K562 (cell line): ENCODE measurements at regions not wholly inside any gene's neighbourhood (a gene's known extent, or its start where the extent isn't known, plus 50 kb on each side); places are given as distances from the start of the nearest gene placed in this dataset.

ENCODE experiments used
- SMC3 ChIP-seq: conservative IDR thresholded peaks from 2 replicates; pipeline ENCODE4 v1.6.1; 2011; ENCODE audit warnings: low read depth, low read length, improper control_type of control experiment; ENCODE audit not compliant: insufficient read depth
- STAG1 ChIP-seq: sonication (generic); formaldehyde crosslinking; IDR thresholded peaks from 2 replicates; pipeline ENCODE4 v1.5.0; 2020; ENCODE audit warnings: missing genetic modification reagents, borderline replicate concordance
- TF ChIP-seq, protein P1 (sequence below), 2 experiments: fragments of 450-650 bp; formaldehyde crosslinking in 1 of 2; IDR thresholded peaks; 2 replicates each; pipeline versions ENCODE4 v1.4.0 to v1.6.1; 2014 to 2020; ENCODE audit warnings: mild to moderate bottlenecking in 2 of 2, borderline replicate concordance in 1 of 2, low read depth in 1 of 2
- TF ChIP-seq, protein P2 (sequence below): sonication (generic); formaldehyde crosslinking; IDR thresholded peaks from 2 replicates; pipeline ENCODE4 v1.8.1; 2023; ENCODE audit warnings: mild to moderate bottlenecking, missing genetic modification reagents
- TF ChIP-seq, protein P3 (sequence below), 3 experiments: IDR thresholded peaks in 2 of 3; conservative IDR thresholded peaks in 1 of 3; 2 replicates each; pipeline ENCODE4 v1.5.1; 2011 to 2012; ENCODE audit warnings: low read length in 3 of 3, mild to moderate bottlenecking in 3 of 3, control low read depth in 2 of 3, improper control_type of control experiment in 1 of 3, inconsistent platforms in 1 of 3, low read depth in 1 of 3, mixed read lengths in 1 of 3, moderate library complexity in 1 of 3; ENCODE audit not compliant: insufficient read depth in 2 of 3
- TF ChIP-seq, protein P4 (sequence below): sonication (generic); formaldehyde crosslinking; IDR thresholded peaks from 2 replicates; pipeline ENCODE4 v1.9.0; 2022; ENCODE audit warnings: mild to moderate bottlenecking, missing genetic modification reagents

DNA sequence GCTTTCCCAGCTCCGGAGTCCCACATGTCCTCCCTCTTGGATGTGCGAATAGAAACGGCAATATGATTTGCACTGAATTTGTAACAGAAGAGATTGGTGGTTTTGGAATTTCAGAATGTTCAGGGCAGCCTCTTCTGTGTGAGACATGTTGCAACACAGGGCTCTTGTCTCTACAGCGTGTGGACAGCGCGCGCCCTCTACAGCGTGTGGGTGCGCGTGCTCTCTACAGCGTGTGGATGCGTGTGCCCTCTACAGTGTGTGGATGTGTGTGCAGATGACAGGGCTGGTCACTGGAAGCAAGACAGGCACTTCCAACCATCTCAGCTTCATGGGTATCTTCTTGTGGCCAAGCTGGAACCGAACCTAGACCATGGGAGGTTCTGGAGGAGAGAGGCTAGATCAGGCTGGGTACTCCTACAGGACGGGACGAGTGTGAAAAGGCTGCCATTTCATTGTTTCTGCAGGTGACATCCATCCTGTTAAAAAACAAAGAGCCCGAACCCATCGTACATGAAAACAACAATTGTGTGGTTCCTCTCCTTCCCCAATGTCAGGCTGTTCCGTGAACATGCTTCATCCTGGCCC, 78.4 kb downstream of the TEX29 start (continued):
- TF ChIP-seq, protein P1, sequence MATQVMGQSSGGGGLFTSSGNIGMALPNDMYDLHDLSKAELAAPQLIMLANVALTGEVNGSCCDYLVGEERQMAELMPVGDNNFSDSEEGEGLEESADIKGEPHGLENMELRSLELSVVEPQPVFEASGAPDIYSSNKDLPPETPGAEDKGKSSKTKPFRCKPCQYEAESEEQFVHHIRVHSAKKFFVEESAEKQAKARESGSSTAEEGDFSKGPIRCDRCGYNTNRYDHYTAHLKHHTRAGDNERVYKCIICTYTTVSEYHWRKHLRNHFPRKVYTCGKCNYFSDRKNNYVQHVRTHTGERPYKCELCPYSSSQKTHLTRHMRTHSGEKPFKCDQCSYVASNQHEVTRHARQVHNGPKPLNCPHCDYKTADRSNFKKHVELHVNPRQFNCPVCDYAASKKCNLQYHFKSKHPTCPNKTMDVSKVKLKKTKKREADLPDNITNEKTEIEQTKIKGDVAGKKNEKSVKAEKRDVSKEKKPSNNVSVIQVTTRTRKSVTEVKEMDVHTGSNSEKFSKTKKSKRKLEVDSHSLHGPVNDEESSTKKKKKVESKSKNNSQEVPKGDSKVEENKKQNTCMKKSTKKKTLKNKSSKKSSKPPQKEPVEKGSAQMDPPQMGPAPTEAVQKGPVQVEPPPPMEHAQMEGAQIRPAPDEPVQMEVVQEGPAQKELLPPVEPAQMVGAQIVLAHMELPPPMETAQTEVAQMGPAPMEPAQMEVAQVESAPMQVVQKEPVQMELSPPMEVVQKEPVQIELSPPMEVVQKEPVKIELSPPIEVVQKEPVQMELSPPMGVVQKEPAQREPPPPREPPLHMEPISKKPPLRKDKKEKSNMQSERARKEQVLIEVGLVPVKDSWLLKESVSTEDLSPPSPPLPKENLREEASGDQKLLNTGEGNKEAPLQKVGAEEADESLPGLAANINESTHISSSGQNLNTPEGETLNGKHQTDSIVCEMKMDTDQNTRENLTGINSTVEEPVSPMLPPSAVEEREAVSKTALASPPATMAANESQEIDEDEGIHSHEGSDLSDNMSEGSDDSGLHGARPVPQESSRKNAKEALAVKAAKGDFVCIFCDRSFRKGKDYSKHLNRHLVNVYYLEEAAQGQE (IDR thresholded peaks at IDR 0.05; ENCODE audit: borderline replicate concordance), result peak; percentile 44; the same call in 1 of the 2 replicates
- TF ChIP-seq, protein P1 (CRISPR knock-in tag; IDR thresholded peaks at IDR 0.05; ENCODE audit: low read depth), result no peak
- TF ChIP-seq, protein P2, sequence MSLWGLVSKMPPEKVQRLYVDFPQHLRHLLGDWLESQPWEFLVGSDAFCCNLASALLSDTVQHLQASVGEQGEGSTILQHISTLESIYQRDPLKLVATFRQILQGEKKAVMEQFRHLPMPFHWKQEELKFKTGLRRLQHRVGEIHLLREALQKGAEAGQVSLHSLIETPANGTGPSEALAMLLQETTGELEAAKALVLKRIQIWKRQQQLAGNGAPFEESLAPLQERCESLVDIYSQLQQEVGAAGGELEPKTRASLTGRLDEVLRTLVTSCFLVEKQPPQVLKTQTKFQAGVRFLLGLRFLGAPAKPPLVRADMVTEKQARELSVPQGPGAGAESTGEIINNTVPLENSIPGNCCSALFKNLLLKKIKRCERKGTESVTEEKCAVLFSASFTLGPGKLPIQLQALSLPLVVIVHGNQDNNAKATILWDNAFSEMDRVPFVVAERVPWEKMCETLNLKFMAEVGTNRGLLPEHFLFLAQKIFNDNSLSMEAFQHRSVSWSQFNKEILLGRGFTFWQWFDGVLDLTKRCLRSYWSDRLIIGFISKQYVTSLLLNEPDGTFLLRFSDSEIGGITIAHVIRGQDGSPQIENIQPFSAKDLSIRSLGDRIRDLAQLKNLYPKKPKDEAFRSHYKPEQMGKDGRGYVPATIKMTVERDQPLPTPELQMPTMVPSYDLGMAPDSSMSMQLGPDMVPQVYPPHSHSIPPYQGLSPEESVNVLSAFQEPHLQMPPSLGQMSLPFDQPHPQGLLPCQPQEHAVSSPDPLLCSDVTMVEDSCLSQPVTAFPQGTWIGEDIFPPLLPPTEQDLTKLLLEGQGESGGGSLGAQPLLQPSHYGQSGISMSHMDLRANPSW (CRISPR knock-in tag), result no peak
- TF ChIP-seq, protein P3, sequence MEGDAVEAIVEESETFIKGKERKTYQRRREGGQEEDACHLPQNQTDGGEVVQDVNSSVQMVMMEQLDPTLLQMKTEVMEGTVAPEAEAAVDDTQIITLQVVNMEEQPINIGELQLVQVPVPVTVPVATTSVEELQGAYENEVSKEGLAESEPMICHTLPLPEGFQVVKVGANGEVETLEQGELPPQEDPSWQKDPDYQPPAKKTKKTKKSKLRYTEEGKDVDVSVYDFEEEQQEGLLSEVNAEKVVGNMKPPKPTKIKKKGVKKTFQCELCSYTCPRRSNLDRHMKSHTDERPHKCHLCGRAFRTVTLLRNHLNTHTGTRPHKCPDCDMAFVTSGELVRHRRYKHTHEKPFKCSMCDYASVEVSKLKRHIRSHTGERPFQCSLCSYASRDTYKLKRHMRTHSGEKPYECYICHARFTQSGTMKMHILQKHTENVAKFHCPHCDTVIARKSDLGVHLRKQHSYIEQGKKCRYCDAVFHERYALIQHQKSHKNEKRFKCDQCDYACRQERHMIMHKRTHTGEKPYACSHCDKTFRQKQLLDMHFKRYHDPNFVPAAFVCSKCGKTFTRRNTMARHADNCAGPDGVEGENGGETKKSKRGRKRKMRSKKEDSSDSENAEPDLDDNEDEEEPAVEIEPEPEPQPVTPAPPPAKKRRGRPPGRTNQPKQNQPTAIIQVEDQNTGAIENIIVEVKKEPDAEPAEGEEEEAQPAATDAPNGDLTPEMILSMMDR (IDR thresholded peaks at IDR 0.05 in 2 of 3, conservative IDR thresholded peaks at IDR 0.05 in 1 of 3; ENCODE audit: insufficient read depth in 2 of 3, low read depth in 1 of 3, low read length in 3 of 3), result peak; percentile 62 to 98 (median 89)
- peak; percentile 67; the same call in 1 of the 2 replicates for TF ChIP-seq STAG1 (CRISPR knock-in tag)
- TF ChIP-seq, protein P4, sequence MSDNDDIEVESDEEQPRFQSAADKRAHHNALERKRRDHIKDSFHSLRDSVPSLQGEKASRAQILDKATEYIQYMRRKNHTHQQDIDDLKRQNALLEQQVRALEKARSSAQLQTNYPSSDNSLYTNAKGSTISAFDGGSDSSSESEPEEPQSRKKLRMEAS (CRISPR knock-in tag), result no peak
- 0 out of 2 replicates have a peak, but pooled peaks have one; percentile 28 for TF ChIP-seq SMC3
